ENCODE measurements at regions not wholly inside any gene's neighbourhood (a gene's known extent, or its start where the extent isn't known, plus 50 kb on each side); places are given as distances from the start of the nearest gene placed in this dataset.

DNA sequence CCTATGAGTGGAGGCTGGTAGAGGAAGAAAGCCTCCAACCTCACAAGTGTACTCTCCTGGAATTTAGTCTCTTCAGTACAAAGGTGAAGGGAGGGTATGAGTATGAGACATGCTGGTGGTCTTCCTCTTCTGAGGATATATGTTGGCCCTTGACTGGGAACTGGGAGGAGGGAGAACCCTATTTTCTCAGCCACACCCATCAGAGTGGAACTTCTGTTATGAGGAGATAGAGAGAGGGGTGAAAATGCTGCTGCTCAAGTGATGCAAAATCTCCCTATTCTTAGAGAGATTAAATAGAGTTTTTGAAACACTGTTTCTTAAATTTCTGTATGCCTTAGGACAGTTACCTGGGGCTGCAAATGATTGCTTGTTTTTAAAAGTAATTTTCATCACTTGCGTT lies 203.4 kb upstream of the PRR16 start:
- TF ChIP-seq, protein P1, sequence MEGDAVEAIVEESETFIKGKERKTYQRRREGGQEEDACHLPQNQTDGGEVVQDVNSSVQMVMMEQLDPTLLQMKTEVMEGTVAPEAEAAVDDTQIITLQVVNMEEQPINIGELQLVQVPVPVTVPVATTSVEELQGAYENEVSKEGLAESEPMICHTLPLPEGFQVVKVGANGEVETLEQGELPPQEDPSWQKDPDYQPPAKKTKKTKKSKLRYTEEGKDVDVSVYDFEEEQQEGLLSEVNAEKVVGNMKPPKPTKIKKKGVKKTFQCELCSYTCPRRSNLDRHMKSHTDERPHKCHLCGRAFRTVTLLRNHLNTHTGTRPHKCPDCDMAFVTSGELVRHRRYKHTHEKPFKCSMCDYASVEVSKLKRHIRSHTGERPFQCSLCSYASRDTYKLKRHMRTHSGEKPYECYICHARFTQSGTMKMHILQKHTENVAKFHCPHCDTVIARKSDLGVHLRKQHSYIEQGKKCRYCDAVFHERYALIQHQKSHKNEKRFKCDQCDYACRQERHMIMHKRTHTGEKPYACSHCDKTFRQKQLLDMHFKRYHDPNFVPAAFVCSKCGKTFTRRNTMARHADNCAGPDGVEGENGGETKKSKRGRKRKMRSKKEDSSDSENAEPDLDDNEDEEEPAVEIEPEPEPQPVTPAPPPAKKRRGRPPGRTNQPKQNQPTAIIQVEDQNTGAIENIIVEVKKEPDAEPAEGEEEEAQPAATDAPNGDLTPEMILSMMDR (conservative IDR thresholded peaks at IDR 0.05; ENCODE audit: low read depth, low read length) = no peak
- TF ChIP-seq POLR2A (IDR thresholded peaks at IDR 0.05; ENCODE audit: low read depth, low read length) (no peak), RAD21 (IDR thresholded peaks at IDR 0.05; ENCODE audit: low read length) (no peak), MXI1 (IDR thresholded peaks at IDR 0.05; ENCODE audit: borderline replicate concordance, low read depth, low read length) (no peak), CEBPB (IDR thresholded peaks at IDR 0.05; ENCODE audit: low read depth, low read length) (no peak), CHD1 (IDR thresholded peaks at IDR 0.05; ENCODE audit: low read depth, low read length) (no peak), MAFK (IDR thresholded peaks at IDR 0.05; ENCODE audit: low read depth, low read length) (no peak), RFX5 (IDR thresholded peaks at IDR 0.05; ENCODE audit: low read depth, low read length) (no peak), FOS (IDR thresholded peaks at IDR 0.05; ENCODE audit: low read depth, low read length) (no peak)
- TF ChIP-seq, protein P2, sequence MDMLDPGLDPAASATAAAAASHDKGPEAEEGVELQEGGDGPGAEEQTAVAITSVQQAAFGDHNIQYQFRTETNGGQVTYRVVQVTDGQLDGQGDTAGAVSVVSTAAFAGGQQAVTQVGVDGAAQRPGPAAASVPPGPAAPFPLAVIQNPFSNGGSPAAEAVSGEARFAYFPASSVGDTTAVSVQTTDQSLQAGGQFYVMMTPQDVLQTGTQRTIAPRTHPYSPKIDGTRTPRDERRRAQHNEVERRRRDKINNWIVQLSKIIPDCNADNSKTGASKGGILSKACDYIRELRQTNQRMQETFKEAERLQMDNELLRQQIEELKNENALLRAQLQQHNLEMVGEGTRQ (IDR thresholded peaks at IDR 0.05; ENCODE audit: low read depth, low read length) = no peak
- TF ChIP-seq, protein P3, sequence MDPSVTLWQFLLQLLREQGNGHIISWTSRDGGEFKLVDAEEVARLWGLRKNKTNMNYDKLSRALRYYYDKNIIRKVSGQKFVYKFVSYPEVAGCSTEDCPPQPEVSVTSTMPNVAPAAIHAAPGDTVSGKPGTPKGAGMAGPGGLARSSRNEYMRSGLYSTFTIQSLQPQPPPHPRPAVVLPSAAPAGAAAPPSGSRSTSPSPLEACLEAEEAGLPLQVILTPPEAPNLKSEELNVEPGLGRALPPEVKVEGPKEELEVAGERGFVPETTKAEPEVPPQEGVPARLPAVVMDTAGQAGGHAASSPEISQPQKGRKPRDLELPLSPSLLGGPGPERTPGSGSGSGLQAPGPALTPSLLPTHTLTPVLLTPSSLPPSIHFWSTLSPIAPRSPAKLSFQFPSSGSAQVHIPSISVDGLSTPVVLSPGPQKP (IDR thresholded peaks at IDR 0.05; ENCODE audit: borderline replicate concordance, low read depth, low read length) = no peak
